Eye (tissue), 1 donor: ENCODE measurements at regions not wholly inside any gene's neighbourhood (a gene's known extent, or its start where the extent isn't known, plus 50 kb on each side); places are given as distances from the start of the nearest gene placed in this dataset.

Source experiments
- DNase-seq: peaks from one replicate; pipeline ENCODE4 v3.0.0-alpha.2; 2015

GRCh38 chr2:508121-508520, 169.1 kb downstream of the TMEM18 start:
- no peak for DNase-seq

DNA sequence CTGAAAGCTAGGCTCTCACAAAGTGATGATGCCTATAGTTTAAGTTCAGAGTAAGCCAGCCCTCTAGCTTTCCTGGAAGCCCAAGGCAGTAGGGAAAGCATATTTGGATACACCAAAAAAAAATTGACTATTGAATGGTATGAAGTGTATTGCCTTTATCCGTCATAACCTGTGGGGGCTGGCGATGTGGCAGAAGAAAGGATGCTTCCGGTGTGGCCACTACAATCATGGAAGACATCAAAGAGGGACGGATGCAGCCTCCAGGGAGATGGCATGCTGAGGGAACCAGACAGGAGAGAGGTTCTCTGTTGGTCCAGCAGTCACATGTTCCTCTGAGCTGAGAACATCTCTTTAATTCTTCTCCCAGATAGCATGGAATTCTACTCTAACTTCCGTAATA, 170.3 kb downstream of the TMEM18 start:
- no peak for DNase-seq

DNA sequence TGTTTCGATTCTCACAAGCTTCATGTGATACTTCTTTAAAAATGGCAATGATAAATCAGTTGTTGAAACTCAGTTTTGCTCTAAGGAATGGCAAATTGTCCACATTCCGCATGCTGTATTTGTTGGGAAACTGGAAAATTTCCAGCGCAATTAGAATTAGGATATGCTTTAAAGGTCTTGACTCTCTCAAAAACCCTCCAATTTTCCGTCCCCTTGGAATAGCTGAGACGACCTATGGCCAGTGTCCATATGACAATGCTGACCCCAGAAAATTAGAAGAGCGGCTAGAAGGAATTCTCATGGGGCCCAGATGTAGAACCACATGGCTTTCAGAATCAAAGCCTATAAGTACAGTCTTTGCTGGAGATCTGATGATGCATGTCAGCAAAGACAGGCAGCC, 170.8 kb downstream of the TMEM18 start:
- DNase-seq = no peak

GRCh38 chr2:505941-506340, 171.3 kb downstream of the TMEM18 start:
- DNase-seq = peak; percentile 48

DNA sequence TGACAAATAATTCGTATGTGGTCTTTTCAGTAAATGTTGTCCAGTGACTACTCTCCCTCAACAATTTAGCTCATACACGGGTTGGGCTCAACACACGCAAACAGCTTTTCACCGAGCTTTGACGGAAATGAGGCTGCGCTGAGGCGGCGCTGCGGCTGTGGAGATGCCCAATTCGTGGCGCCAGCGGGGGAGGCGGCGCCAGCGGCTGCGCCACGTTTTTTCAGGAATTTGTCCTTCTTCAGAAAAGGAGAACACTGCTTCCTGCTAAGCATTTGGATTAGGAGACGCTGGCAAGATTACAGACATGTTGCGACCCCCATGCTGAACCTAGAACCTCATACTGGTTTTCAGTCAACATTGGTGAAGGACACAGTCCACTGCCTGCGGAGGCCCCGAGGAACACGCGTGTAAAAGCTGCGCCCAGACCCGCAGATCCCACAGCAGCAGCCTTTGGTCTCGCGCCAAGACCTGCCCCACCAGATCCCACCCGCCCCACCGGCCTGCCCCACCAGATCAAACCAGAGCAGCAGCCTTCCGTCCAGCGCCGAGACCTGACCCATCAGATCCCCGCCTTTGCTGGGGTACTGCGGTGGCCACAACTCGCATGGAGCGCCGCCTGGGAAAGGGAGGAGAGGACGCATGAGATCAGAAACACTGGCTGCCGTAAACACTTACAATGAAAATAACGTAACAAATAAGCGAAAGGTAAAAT, 173.8 kb downstream of the TMEM18 start:
- no peak for DNase-seq

DNA sequence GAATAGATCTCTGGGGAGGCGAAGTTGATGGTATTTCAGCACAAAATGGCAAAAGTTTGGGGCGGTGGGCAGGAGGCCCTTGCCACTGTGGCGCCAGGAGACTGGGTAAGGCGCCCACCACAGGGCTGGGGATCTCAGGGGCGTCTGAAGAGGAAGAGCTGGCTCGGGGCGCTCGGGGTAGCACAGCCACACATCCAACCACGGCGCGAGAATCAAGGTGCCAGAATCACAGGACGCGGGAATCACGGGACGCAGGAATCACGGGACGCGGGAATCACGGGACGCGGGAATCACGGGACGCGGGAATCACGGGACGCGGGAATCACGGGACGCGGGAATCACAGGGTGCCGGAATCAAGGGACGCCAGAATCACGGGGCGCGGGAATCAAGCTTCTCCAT, 174.4 kb downstream of the TMEM18 start:
- DNase-seq = no peak

- DNase-seq = no peak
These were observed 175.5 kb downstream of the TMEM18 start for GRCh38 chr2:501667-502066.

GRCh38 chr2:501130-501529, 176.1 kb downstream of the TMEM18 start:
- peak; percentile 39 for DNase-seq

DNA sequence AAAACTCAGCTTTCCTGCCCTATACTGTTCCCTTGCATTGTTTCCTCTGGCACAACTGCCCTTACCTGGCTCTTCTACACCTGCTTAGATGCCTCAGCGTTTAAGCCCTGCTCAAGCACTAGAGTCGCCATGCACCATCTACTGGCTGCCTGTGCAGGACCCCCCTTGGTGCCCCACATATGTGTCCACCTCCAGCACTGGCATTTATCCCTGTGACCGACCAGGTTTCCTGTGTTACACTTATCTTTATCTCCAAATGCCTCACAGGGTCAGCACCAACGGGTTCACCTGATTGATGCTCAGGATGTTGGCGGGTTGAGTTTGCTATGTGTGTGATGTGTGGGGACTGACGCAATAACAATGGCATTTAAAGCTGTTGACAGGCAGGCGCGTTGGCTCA, 177.5 kb downstream of the TMEM18 start:
- DNase-seq = no peak

- no peak for DNase-seq
These were observed 178.6 kb downstream of the TMEM18 start for GRCh38 chr2:498493-499178.

- DNase-seq = no peak
These were observed 179.3 kb downstream of the TMEM18 start for GRCh38 chr2:497770-498492.

- DNase-seq = no peak
These were observed 180.5 kb downstream of the TMEM18 start for GRCh38 chr2:496729-497128.

DNA sequence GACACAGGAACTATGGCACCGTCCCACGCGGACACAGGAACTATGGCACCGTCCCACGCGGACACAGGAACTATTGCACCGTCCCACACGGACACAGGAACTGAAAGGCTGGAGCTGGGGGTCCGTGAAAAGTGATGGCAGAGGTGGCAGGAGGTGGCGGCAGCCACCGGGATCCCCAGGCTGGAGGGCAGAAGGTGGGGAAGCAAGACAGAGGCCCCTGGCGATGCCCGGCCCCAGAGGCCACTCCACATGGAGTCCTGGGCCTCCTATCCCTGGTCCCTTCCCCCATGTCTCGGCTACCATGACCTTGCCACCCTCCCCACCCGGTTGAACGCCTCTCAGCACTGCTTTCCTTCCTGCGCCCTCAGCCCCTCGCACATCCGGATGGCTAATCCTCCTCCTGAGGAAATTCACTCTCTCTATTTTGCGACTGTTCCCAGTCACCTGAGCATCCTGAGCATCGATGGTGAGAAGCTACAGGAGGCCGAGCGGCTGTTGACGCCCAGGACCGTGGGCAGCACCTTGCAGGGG, 181.4 kb downstream of the TMEM18 start:
- DNase-seq = no peak

GRCh38 chr2:494853-495252, 182.4 kb downstream of the TMEM18 start:
- DNase-seq = no peak

GRCh38 chr2:493228-493627, 184.0 kb downstream of the TMEM18 start:
- DNase-seq = no peak

GRCh38 chr2:492178-492577, 185.0 kb downstream of the TMEM18 start:
- DNase-seq = no peak

GRCh38 chr2:489838-490237, 187.4 kb downstream of the TMEM18 start:
- no peak for DNase-seq

DNA sequence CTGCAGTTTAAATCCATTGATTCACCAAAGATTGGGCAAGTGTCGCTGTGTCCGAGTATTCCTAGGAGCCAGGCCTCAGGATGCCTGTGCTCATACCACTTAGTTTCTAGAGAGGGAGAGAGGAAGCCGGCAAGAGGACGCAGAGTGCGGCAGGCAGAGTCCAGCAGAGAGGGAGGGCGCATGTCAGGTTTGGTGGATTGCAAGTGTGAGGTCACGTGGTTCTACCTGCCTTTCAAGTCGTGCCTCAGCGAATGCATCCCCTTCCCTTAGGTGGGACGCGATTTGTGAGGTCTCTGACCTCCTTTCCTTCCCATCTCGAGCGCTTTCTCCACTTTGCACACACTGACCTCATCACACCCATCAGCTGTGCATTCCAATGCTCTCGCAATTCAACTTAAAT, 188.1 kb downstream of the TMEM18 start:
- no peak for DNase-seq

DNA sequence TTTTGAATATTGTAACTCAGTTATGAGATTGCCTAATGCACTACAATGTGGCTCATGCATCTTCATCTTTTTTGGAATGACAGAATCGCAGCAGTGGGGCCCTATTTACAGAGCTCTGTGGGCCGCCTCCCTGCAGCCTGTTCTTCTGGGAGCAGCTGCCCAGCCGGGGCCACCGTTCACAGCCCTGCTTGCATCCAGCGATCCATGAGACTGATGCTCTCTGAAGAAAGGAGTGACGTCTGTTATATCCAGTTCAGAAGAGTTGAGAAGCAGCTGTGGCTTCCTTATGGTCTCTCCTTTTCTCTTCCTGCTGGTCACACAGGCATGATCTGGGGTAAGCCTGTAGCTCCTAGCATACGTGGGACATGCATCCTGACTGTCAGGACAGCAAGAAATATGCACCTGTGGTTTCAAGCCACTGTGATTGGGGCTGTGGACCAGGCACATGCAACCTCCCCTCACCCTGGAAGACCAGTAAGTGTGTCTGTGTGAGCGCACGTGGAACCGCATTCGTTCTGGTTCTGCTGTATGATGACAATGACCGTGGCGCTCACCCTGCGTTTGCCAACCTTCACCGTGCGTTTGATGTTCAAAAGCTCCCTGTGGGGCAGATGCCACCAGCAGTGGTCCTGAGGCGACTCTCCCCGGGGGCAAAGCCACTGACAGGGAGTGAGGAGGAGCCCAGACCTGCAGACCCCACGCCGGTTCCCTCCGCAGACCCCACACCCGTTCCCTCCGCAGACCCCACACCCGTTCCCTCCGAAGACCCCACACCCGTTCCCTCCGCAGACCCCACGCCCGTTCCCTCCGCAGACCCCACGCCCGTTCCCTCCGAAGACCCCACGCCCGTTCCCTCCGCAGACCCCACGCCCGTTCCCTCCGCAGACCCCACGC, 189.8 kb downstream of the TMEM18 start:
- peak; percentile 63 for DNase-seq

DNA sequence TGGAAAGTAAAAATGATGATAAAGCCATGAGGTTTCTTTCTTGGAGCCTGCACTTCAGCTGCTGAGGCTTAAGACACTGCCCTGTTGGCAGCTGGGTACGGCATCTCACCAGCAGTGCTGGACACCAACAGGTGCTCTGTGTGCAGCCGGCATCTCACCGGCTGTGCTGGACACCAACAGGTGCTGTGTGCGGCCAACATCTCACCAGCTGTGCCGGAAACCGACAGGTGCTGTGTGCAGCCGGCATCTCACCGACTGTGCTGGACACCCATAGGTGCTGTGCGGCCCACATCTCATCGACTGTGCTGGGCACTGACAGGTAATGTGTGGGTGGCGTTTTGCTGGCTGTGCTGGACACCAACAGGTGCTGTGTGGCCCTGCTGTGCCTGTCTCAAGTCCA, 190.8 kb downstream of the TMEM18 start:
- no peak for DNase-seq

- DNase-seq = no peak
These were observed 193.5 kb upstream of the ALKAL2 start for GRCh38 chr2:481388-481787.

- DNase-seq = peak; percentile 24
These were observed 191.7 kb upstream of the ALKAL2 start for GRCh38 chr2:479490-480176.
